ENCODE measurements at regions not wholly inside any gene's neighbourhood (a gene's known extent, or its start where the extent isn't known, plus 50 kb on each side); places are given as distances from the start of the nearest gene placed in this dataset.

DNA sequence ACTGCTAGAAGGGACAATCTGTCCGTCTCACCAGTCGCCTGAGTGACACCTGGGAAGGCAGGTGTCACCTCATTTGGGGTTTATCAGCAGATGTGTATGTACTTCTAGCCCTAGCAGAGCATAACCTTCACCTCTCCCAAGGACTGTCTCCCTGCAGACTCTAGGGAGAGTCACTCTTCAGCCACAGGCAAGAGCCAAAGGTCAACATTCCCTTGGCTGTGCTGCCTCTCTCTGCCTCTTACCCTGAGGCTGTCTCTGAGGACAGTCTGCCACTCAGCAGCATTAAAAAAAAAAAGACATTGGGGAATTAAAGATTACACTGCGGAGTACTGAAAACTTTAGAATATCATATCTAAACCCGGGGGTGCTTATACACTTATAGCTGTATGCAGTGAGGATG, 377.7 kb upstream of the FZD8 start:
- no peak overlapping the region for H3K4me3 ChIP-seq
- no peaks in the 10 kb centered on the region for H3K27me3 ChIP-seq
- no peak for DNase-seq
- no peak for ATAC-seq (ENCODE audit: low FRiP score in 2 of 2)
- no peaks in the 10 kb centered on the region for H3K36me3 ChIP-seq
- H3K27ac ChIP-seq = no peak overlapping the region
- 82 to 85% methylated on average over 4 of the region's 4 CpGs for WGBS, 2 donors
- no peaks in the 10 kb centered on the region for H3K9me3 ChIP-seq
- H3K4me1 ChIP-seq = no peaks in the 10 kb centered on the region
- no peak for TF ChIP-seq POLR2A (IDR thresholded peaks at IDR 0.05)
- TF ChIP-seq POLR2AphosphoS5 (IDR thresholded peaks at IDR 0.05) = no peak
- TF ChIP-seq EP300 (IDR thresholded peaks at IDR 0.05) = no peak
- TF ChIP-seq CTCF (IDR thresholded peaks at IDR 0.05) = no peak

GRCh38 chr10:36018996-36019395, 376.9 kb upstream of the FZD8 start:
- ATAC-seq (ENCODE audit: low FRiP score in 2 of 2) (no peak), DNase-seq (no peak)
- H3K4me3 ChIP-seq = no peak overlapping the region
- H3K36me3 ChIP-seq = no peaks in the 10 kb centered on the region
- no peak overlapping the region for H3K27ac ChIP-seq
- no peaks in the 10 kb centered on the region for H3K27me3 ChIP-seq
- no peaks in the 10 kb centered on the region for H3K4me1 ChIP-seq
- no peak for TF ChIP-seq POLR2A (IDR thresholded peaks at IDR 0.05)
- no peak for TF ChIP-seq POLR2AphosphoS5 (IDR thresholded peaks at IDR 0.05)
- no peak for TF ChIP-seq EP300 (IDR thresholded peaks at IDR 0.05)
- no peak for TF ChIP-seq CTCF (IDR thresholded peaks at IDR 0.05)
- no peaks in the 10 kb centered on the region for H3K9me3 ChIP-seq
- WGBS, 2 donors = 91 to 98% methylated on average over 4 to 5 of the region's 5 CpGs

- TF ChIP-seq EP300 (IDR thresholded peaks at IDR 0.05) (no peak), CTCF (IDR thresholded peaks at IDR 0.05) (no peak), POLR2AphosphoS5 (IDR thresholded peaks at IDR 0.05) (no peak), POLR2A (IDR thresholded peaks at IDR 0.05) (no peak)
- 87 to 100% methylated on average over 2 of the region's 2 CpGs for WGBS, 2 donors
- Histone ChIP-seq H3K27me3 (no peaks in the 10 kb centered on the region), H3K36me3 (no peaks in the 10 kb centered on the region), H3K9me3 (no peaks in the 10 kb centered on the region), H3K4me3 (no peak overlapping the region), H3K4me1 (no peaks in the 10 kb centered on the region), H3K27ac (no peak overlapping the region)
- ATAC-seq (ENCODE audit: low FRiP score in 2 of 2) (no peak), DNase-seq (no peak)
These were observed 375.0 kb upstream of the FZD8 start for GRCh38 chr10:36017137-36017536.

DNA sequence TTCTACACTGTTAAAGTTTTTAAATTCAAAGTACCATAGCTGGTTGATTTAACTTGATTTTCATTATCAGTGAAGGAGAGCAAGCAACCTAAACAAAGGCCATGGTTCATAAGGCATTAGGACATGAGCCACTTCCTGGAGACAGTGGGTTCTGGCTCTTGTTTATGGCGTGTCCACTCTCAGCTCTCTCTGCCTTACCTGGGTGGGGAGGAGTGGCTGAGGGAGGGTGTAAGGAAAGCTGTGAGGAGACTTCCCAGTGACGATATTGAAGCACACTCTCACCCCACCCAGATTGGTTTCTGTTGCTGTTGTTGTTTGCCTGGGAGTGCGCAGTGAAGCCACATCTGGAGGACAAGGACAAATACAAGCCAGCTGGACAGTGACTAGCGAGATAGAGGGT, 365.3 kb upstream of the FZD8 start:
- no peak for TF ChIP-seq POLR2A (IDR thresholded peaks at IDR 0.05)
- TF ChIP-seq EP300 (IDR thresholded peaks at IDR 0.05) = no peak
- TF ChIP-seq CTCF (IDR thresholded peaks at IDR 0.05) = no peak
- TF ChIP-seq POLR2AphosphoS5 (IDR thresholded peaks at IDR 0.05) = no peak
- 82 to 83% methylated on average over 4 of the region's 4 CpGs for WGBS, 2 donors
- no peak overlapping the region for H3K27ac ChIP-seq
- H3K4me3 ChIP-seq = no peak overlapping the region
- DNase-seq = no peak
- no peaks in the 10 kb centered on the region for H3K27me3 ChIP-seq
- no peaks in the 10 kb centered on the region for H3K9me3 ChIP-seq
- H3K36me3 ChIP-seq = no peaks in the 10 kb centered on the region
- peak in 1 of 2 donors; percentile 30 for ATAC-seq (ENCODE audit: low FRiP score in 2 of 2)
- H3K4me1 ChIP-seq = no peaks in the 10 kb centered on the region

DNA sequence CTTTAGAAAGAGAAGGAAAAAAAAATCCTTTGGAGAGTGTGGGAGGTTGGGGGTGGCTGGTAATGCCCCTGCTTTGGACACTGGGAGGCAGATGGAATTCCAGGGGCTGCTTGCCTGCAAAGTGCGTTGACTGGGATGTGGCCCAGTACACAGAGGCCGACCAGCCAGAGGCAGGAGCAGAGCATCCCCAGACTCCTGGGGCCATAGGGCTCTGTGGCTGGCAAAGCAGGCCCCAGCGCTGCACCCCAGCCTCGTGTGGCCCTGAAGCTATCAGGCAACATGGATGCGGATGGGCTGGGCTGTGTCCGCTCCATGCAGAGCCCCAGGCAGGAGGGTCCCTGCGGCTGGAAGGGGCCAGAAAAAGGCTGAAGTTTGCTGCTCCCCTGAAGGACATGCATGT, 361.6 kb upstream of the FZD8 start:
- no peaks in the 10 kb centered on the region for H3K36me3 ChIP-seq
- ATAC-seq (ENCODE audit: low FRiP score in 2 of 2) (peak in 1 of 2 donors; percentile 17), DNase-seq (peak in 1 of 2 donors; percentile 54)
- no peak overlapping the region for H3K27ac ChIP-seq
- H3K9me3 ChIP-seq = no peaks in the 10 kb centered on the region
- 88 to 96% methylated on average over 2 to 7 of the region's 7 CpGs for WGBS, 2 donors
- no peaks in the 10 kb centered on the region for H3K27me3 ChIP-seq
- H3K4me3 ChIP-seq = no peak overlapping the region
- no peak for TF ChIP-seq POLR2A (IDR thresholded peaks at IDR 0.05)
- no peak for TF ChIP-seq EP300 (IDR thresholded peaks at IDR 0.05)
- TF ChIP-seq CTCF (IDR thresholded peaks at IDR 0.05) = no peak
- TF ChIP-seq POLR2AphosphoS5 (IDR thresholded peaks at IDR 0.05) = no peak
- no peaks in the 10 kb centered on the region for H3K4me1 ChIP-seq

Data from upper lobe of left lung (tissue), 6 donors.